C4-2B (cell line): ENCODE measurements at regions not wholly inside any gene's neighbourhood (a gene's known extent, or its start where the extent isn't known, plus 50 kb on each side); places are given as distances from the start of the nearest gene placed in this dataset.

Experiments
- ZFX ChIP-seq: fragments of 450-650 bp; IDR thresholded peaks from 2 replicates; pipeline ENCODE4 v1.6.1; 2017
- TF ChIP-seq, protein P1 (sequence below): fragments of 450-650 bp; conservative IDR thresholded peaks from 2 replicates; pipeline ENCODE4 v1.5.1; 2017; ENCODE audit warnings: mild to moderate bottlenecking

DNA sequence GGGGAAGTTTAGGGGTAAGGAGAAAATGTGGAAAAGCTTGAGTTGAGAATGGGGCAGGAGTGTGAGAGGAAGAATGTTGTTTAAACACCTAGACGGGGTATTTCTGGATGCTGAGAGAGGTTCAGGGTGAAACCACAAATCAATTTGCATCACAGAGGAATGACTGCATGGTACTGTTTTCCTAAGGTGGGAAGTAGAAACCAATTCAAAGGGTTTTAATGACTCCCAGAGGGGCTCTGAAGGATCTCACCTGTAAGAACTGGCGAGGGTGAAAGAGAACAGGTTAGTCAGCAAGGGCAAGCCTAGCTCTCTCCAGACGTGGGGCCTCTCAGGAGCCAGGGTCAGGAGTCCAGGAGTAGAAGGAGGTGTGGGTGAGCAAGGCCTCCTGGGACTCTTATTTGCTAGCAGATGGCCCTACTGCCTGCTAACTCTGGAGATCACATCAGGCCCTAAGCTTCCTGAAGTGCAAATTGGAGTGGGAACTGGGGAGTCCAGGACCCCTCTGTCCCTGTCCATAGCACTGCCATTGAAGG, 133.0 kb upstream of the CELF4 start:
- TF ChIP-seq, protein P1, sequence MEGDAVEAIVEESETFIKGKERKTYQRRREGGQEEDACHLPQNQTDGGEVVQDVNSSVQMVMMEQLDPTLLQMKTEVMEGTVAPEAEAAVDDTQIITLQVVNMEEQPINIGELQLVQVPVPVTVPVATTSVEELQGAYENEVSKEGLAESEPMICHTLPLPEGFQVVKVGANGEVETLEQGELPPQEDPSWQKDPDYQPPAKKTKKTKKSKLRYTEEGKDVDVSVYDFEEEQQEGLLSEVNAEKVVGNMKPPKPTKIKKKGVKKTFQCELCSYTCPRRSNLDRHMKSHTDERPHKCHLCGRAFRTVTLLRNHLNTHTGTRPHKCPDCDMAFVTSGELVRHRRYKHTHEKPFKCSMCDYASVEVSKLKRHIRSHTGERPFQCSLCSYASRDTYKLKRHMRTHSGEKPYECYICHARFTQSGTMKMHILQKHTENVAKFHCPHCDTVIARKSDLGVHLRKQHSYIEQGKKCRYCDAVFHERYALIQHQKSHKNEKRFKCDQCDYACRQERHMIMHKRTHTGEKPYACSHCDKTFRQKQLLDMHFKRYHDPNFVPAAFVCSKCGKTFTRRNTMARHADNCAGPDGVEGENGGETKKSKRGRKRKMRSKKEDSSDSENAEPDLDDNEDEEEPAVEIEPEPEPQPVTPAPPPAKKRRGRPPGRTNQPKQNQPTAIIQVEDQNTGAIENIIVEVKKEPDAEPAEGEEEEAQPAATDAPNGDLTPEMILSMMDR, result no peak
- no peak for TF ChIP-seq ZFX
